ENCODE measurements at regions not wholly inside any gene's neighbourhood (a gene's known extent, or its start where the extent isn't known, plus 50 kb on each side); places are given as distances from the start of the nearest gene placed in this dataset.

DNA sequence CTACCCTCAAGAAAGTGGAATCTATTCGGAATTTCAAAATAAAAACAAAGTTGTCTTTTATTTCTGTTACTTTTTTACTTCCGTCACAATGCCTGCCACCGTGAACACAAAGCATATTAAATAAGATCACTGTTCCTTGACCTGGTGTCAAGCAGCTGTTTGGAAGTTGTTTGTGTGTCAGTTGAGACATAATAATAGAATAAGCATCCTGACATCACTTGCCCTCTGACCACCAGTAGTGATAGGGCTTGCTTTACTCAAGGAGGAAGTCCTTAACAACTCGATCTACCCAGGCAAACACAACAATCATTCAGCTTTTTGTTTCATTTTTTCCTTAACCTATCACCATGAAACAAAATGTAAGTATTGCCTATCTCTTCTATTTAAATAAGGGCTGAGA is 454.4 kb upstream of the RASGRP1 start:
- intact Hi-C loops (cut with DNase I; ENCODE audit: low total_unique reads): no loop called here
- TF ChIP-seq, protein P1, sequence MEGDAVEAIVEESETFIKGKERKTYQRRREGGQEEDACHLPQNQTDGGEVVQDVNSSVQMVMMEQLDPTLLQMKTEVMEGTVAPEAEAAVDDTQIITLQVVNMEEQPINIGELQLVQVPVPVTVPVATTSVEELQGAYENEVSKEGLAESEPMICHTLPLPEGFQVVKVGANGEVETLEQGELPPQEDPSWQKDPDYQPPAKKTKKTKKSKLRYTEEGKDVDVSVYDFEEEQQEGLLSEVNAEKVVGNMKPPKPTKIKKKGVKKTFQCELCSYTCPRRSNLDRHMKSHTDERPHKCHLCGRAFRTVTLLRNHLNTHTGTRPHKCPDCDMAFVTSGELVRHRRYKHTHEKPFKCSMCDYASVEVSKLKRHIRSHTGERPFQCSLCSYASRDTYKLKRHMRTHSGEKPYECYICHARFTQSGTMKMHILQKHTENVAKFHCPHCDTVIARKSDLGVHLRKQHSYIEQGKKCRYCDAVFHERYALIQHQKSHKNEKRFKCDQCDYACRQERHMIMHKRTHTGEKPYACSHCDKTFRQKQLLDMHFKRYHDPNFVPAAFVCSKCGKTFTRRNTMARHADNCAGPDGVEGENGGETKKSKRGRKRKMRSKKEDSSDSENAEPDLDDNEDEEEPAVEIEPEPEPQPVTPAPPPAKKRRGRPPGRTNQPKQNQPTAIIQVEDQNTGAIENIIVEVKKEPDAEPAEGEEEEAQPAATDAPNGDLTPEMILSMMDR (IDR thresholded peaks at IDR 0.05): no peak
- TF ChIP-seq POLR2A (IDR thresholded peaks at IDR 0.05): no peak
- no peak overlapping the region for H3K4me3 ChIP-seq (ENCODE audit: low read depth, poor library complexity, severe bottlenecking)
- 52 to 54% methylated on average over 4 of the region's 4 CpGs for WGBS, 2 donors
- DNase-seq (ENCODE audit: low spot score in 2 of 2): no peak

DNA sequence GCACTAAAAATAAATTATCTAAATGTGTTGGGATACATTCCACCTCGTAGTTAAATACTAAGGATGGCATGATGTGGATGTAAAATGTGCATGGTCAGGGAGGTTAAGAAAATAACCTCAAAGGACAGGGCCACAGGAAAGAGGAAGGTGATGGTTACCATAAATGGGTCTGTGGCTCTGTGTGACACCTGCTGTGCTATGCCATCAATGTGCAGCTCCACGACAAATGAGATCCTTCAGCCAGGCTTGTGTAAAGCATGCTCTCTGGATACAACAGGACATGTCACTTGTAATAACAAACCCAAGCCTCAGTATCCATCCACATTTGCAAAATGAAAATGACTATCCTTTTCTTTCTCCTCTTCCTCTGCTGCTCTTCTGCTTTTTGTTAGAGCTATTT is 456.7 kb upstream of the RASGRP1 start:
- 76% methylated on average over 2 of the region's 2 CpGs for WGBS, 2 donors
- H3K4me3 ChIP-seq (ENCODE audit: low read depth, poor library complexity, severe bottlenecking): no peak overlapping the region
- no peak for TF ChIP-seq POLR2A (IDR thresholded peaks at IDR 0.05)
- TF ChIP-seq, protein P1 (IDR thresholded peaks at IDR 0.05): no peak
- DNase-seq (ENCODE audit: low spot score in 2 of 2): no peak
- intact Hi-C loops (cut with DNase I; ENCODE audit: low total_unique reads): no loop called here

DNA sequence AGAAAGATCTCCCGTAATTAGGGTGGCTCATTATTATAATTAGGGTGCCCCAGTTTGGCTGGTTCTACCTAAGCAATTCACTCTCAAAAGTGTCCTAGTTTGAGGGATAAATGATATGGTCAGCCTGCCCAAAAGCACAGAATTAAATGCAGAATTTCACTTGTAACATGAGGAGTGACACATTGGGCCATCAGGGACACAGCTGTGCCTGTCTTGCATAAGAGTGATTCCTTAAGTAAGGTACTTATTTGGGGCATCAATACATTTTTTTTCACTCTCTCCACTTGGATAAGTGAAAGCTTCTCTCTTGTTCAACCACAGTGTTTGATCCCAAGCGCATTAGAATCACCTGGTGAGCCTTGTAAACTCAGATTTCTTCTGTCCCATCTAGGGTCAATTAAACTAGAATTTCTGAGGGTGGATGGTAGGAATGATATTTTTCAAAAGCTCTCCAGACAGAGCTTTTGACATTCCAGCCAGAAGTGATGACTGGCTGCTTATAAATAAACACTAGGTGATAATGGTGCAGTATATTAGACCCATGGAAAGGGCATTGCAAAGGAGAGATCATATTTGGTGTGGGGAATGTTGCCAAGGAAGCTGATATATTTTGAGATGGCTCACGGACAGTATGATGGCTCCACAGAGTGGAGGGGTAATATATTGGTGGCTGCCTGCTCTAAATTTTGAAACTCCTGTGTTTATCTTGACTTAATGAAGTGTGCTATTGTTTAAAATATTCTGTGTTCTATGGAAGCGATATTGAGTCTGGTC is 458.1 kb upstream of the RASGRP1 start:
- intact Hi-C loops (cut with DNase I; ENCODE audit: low total_unique reads): no loop called here
- TF ChIP-seq, protein P1 (IDR thresholded peaks at IDR 0.05): no peak
- no peak for TF ChIP-seq POLR2A (IDR thresholded peaks at IDR 0.05)
- H3K4me3 ChIP-seq (ENCODE audit: low read depth, poor library complexity, severe bottlenecking): no peak overlapping the region
- 90 to 95% methylated on average over 4 of the region's 4 CpGs for WGBS, 2 donors
- DNase-seq (ENCODE audit: low spot score in 2 of 2): no peak

DNA sequence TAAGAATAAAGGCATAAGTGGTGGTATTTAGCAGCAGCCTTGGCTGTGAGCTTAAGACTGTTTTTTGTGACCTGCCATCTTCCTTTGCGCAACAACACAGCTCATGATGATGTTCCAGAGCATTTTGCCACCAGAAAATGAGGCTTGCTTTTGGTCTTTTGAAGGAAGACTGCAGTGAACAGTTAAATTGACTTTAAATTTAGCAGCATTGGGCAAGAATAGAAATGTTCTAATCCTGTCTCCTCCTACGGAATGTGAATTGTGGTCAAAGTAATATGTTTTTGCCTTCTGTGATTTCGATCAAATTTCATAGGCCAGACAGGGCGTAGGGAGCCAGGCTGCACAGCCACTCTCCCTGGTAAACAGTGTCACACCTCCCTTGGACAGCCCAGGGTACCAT is 460.7 kb upstream of the RASGRP1 start:
- H3K4me3 ChIP-seq (ENCODE audit: low read depth, poor library complexity, severe bottlenecking): no peak overlapping the region
- 79 to 85% methylated on average over 4 of the region's 4 CpGs for WGBS, 2 donors
- intact Hi-C loops (cut with DNase I; ENCODE audit: low total_unique reads): no loop called here
- no peak for DNase-seq (ENCODE audit: low spot score in 2 of 2)
- no peak for TF ChIP-seq POLR2A (IDR thresholded peaks at IDR 0.05)
- TF ChIP-seq, protein P1 (IDR thresholded peaks at IDR 0.05): no peak

DNA sequence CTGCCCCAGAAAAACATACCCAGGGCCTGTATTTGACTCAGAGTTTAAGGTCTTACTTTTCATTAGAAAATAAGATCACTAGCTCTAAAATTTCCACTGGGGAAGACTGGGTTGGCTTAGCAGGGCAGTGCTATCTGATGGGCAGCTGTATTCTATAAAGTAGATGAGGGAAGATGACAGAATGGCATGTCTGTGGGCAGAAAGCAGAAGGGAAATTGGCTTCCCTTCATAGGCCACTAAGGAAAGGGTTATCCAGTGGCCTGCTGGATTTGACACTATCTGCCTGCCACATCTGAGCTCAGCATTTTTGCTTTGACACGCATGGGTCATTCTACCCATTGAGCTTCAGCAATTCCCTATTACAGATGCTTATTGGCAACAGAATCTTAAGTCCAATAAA is 461.3 kb upstream of the RASGRP1 start:
- DNase-seq (ENCODE audit: low spot score in 2 of 2): no peak
- intact Hi-C loops (cut with DNase I; ENCODE audit: low total_unique reads): no loop called here
- TF ChIP-seq POLR2A (IDR thresholded peaks at IDR 0.05): no peak
- TF ChIP-seq, protein P1 (IDR thresholded peaks at IDR 0.05): no peak
- no peak overlapping the region for H3K4me3 ChIP-seq (ENCODE audit: low read depth, poor library complexity, severe bottlenecking)
- WGBS, 2 donors: 91 to 100% methylated on average over 1 of the region's 1 CpG

DNA sequence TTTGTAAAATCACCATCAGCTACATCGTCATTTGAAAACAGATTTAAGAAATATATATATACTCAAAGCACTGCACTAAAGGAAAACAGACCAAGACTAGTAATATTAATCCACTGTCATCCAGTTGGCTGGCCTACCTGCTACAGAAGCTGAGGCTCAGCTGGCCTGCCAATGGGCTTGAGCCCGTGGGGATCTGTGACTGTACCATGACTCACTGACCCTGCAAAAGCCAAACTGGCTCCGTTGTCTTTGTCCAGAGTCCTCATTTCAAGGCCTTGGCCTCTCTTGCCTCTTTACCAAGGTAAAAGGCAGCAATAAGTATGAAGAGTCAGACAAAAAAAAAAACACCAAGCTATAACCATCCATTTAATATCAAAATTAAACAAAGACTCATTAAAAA is 463.5 kb upstream of the RASGRP1 start:
- 53 to 59% methylated on average over 3 of the region's 3 CpGs for WGBS, 2 donors
- intact Hi-C loops (cut with DNase I; ENCODE audit: low total_unique reads): no loop called here
- TF ChIP-seq, protein P1 (IDR thresholded peaks at IDR 0.05): no peak
- no peak for TF ChIP-seq POLR2A (IDR thresholded peaks at IDR 0.05)
- DNase-seq (ENCODE audit: low spot score in 2 of 2): peak in 1 of 2 donors; percentile 14
- H3K4me3 ChIP-seq (ENCODE audit: low read depth, poor library complexity, severe bottlenecking): no peak overlapping the region

All from lower leg skin (tissue), 4 donors.